Liver (tissue), 7 donors: ENCODE measurements at regions not wholly inside any gene's neighbourhood (a gene's known extent, or its start where the extent isn't known, plus 50 kb on each side); places are given as distances from the start of the nearest gene placed in this dataset.
A peak's percentile ranks its signal among the peaks of the same experiment; 100 is the strongest.

Experiments
- DNase-seq: peaks from one replicate; pipeline ENCODE4 v3.0.0-alpha.2; 2017; ENCODE audit warnings: low spot score
- H3K27ac ChIP-seq, 2 donors: one replicate each; pipeline ENCODE4 v1.7.0; 2013; ENCODE audit warnings: inconsistent platforms in 2 of 2, low read length in 2 of 2, control low read depth in 1 of 2, low read depth in 1 of 2, mild to moderate bottlenecking in 1 of 2
- H3K27me3 ChIP-seq, 4 donors: one replicate each; pipeline versions ENCODE4 v1.6.1 to v1.7.0; 2013; ENCODE audit warnings: low read length in 3 of 4, inconsistent platforms in 1 of 4, mild to moderate bottlenecking in 1 of 4, moderate library complexity in 1 of 4; ENCODE audit not compliant: control insufficient read depth in 4 of 4, insufficient read depth in 4 of 4
- H3K36me3 ChIP-seq, 4 donors: one replicate each; pipeline versions ENCODE4 v1.6.1 to v1.7.0; 2013; ENCODE audit warnings: low read length in 3 of 4, mild to moderate bottlenecking in 3 of 4, low read depth in 1 of 4, moderate library complexity in 1 of 4; ENCODE audit not compliant: control insufficient read depth in 4 of 4, insufficient read depth in 3 of 4
- H3K4me1 ChIP-seq, 4 donors: one replicate each; pipeline versions ENCODE4 v1.6.1 to v1.7.0; 2013; ENCODE audit warnings: low read length in 3 of 4, mild to moderate bottlenecking in 3 of 4, moderate library complexity in 1 of 4; ENCODE audit not compliant: control insufficient read depth in 4 of 4, insufficient read depth in 4 of 4
- H3K4me3 ChIP-seq, 3 donors: one replicate each; pipeline versions ENCODE4 v1.6.1 to v1.7.0; 2013; ENCODE audit warnings: low read length in 3 of 3, control low read depth in 1 of 3, low read depth in 1 of 3, mild to moderate bottlenecking in 1 of 3
- H3K9ac ChIP-seq, 2 donors: one replicate each; pipeline ENCODE4 v1.7.0; 2013; ENCODE audit warnings: low read length in 2 of 2, mild to moderate bottlenecking in 2 of 2, moderate library complexity in 2 of 2, control low read depth in 1 of 2, low read depth in 1 of 2
- H3K9me3 ChIP-seq, 4 donors: one replicate each; pipeline versions ENCODE4 v1.6.1 to v1.7.0; 2013; ENCODE audit warnings: low read length in 3 of 4; ENCODE audit not compliant: control insufficient read depth in 4 of 4
- EGR1 ChIP-seq, 2 donors: IDR thresholded peaks; 2 replicates each; pipeline ENCODE4 v1.6.1; 2016 to 2018; ENCODE audit warnings: antibody characterized with exemption in 2 of 2, low read depth in 2 of 2
- FOXA1 ChIP-seq: IDR thresholded peaks from 2 replicates; pipeline ENCODE4 v1.6.1; 2016; ENCODE audit warnings: antibody characterized with exemption
- GABPA ChIP-seq, 2 donors: IDR thresholded peaks in 1 of 2; conservative IDR thresholded peaks in 1 of 2; 2 replicates each; pipeline ENCODE4 v1.6.1; 2016; ENCODE audit warnings: antibody characterized with exemption in 2 of 2, mild to moderate bottlenecking in 1 of 2, moderate library complexity in 1 of 2
- HNF4A ChIP-seq, 2 donors: conservative IDR thresholded peaks; 2 replicates each; pipeline ENCODE4 v1.6.1; 2016; ENCODE audit warnings: antibody characterized with exemption in 2 of 2, mild to moderate bottlenecking in 2 of 2
- HNF4G ChIP-seq: IDR thresholded peaks from 2 replicates; pipeline ENCODE4 v1.6.1; 2016; ENCODE audit warnings: antibody characterized with exemption
- JUND ChIP-seq, 2 donors: IDR thresholded peaks; 2 replicates each; pipeline ENCODE4 v1.6.1; 2016; ENCODE audit warnings: antibody characterized with exemption in 2 of 2
- NR2F2 ChIP-seq: IDR thresholded peaks from 2 replicates; pipeline ENCODE4 v1.6.1; 2016; ENCODE audit warnings: antibody characterized with exemption
- RAD21 ChIP-seq, 2 donors: IDR thresholded peaks; 2 replicates each; pipeline ENCODE4 v1.6.1; 2016; ENCODE audit warnings: antibody characterized with exemption in 2 of 2, mild to moderate bottlenecking in 2 of 2
- RXRA ChIP-seq, 2 donors: IDR thresholded peaks; 2 replicates each; pipeline ENCODE4 v1.6.1; 2017 to 2018; ENCODE audit warnings: antibody characterized with exemption in 2 of 2, mild to moderate bottlenecking in 1 of 2
- SP1 ChIP-seq: IDR thresholded peaks from 2 replicates; pipeline ENCODE4 v1.6.1; 2018; ENCODE audit warnings: antibody characterized with exemption, mild to moderate bottlenecking
- TAF1 ChIP-seq: conservative IDR thresholded peaks from 2 replicates; pipeline ENCODE4 v1.6.1; 2016; ENCODE audit warnings: antibody characterized with exemption, mild to moderate bottlenecking
- YY1 ChIP-seq: IDR thresholded peaks from 2 replicates; pipeline ENCODE4 v1.6.1; 2016; ENCODE audit warnings: antibody characterized with exemption, mild to moderate bottlenecking
- whole genome bisulfite sequencing: extraction: QIAGEN DNeasy Blood & Tissue Kit; methylation state at CpG from one replicate; pipeline ENCODE4 v1.1.7; 2013; 5-methylcytosine and 5-hydroxymethylcytosine counted together
- TF ChIP-seq, protein P1 (sequence below): IDR thresholded peaks from 2 replicates; pipeline ENCODE4 v1.6.1; 2016; ENCODE audit warnings: antibody characterized with exemption, mild to moderate bottlenecking
- TF ChIP-seq, protein P2 (sequence below): IDR thresholded peaks from 2 replicates; pipeline ENCODE4 v1.6.1; 2016; ENCODE audit warnings: antibody characterized with exemption
- TF ChIP-seq, protein P3 (sequence below): IDR thresholded peaks from 2 replicates; pipeline ENCODE4 v1.6.1; 2016; ENCODE audit warnings: antibody characterized with exemption
- donor health status: healthy.
- donor health status: healthy.
- donor health status: healthy.
- donor health status: healthy.

DNA sequence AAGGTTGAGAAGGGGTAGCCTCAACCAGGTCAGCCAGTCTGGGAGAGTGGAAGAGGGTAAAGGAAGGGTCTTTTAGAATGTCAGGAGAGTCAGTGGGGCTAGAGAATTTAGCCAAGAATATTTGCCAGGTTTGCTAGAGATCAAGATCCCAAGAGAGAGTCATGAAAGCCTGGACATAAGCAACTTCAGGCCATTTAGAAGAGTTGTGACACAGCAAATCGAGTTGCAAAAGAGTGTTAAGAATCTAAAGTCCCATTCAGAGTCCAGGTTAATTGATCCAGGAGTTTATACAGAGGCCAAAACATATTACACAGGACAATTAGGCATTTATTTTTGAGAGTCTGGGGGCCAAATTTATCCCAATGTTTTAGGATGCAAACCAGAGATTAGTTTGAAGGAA is 1260.1 kb upstream of the ACO1 start:
- H3K9me3 ChIP-seq, result no peaks in the 10 kb centered on the region
- H3K9ac ChIP-seq, result no peak overlapping the region
- DNase-seq, result no peak
- 23% methylated on average over 1 of the region's 1 CpG for WGBS
- H3K27me3 ChIP-seq, result no peaks in the 10 kb centered on the region
- H3K4me3 ChIP-seq, result no peak overlapping the region
- H3K4me1 ChIP-seq, result peaks cover 0 to 13% (median 10%) of the 10 kb centered on the region in 4 donors
- H3K27ac ChIP-seq, result no peak overlapping the region
- TF ChIP-seq, protein P1, sequence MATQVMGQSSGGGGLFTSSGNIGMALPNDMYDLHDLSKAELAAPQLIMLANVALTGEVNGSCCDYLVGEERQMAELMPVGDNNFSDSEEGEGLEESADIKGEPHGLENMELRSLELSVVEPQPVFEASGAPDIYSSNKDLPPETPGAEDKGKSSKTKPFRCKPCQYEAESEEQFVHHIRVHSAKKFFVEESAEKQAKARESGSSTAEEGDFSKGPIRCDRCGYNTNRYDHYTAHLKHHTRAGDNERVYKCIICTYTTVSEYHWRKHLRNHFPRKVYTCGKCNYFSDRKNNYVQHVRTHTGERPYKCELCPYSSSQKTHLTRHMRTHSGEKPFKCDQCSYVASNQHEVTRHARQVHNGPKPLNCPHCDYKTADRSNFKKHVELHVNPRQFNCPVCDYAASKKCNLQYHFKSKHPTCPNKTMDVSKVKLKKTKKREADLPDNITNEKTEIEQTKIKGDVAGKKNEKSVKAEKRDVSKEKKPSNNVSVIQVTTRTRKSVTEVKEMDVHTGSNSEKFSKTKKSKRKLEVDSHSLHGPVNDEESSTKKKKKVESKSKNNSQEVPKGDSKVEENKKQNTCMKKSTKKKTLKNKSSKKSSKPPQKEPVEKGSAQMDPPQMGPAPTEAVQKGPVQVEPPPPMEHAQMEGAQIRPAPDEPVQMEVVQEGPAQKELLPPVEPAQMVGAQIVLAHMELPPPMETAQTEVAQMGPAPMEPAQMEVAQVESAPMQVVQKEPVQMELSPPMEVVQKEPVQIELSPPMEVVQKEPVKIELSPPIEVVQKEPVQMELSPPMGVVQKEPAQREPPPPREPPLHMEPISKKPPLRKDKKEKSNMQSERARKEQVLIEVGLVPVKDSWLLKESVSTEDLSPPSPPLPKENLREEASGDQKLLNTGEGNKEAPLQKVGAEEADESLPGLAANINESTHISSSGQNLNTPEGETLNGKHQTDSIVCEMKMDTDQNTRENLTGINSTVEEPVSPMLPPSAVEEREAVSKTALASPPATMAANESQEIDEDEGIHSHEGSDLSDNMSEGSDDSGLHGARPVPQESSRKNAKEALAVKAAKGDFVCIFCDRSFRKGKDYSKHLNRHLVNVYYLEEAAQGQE, result peak; percentile 28
- TF ChIP-seq, protein P2, sequence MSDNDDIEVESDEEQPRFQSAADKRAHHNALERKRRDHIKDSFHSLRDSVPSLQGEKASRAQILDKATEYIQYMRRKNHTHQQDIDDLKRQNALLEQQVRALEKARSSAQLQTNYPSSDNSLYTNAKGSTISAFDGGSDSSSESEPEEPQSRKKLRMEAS, result peak; percentile 14
- TF ChIP-seq RXRA (IDR thresholded peaks at IDR 0.05) (peak in 1 of 2 donors; percentile 74), HNF4A (conservative IDR thresholded peaks at IDR 0.05) (peak; percentile 51 to 94), YY1 (peak; percentile 51), HNF4G (no peak), NR2F2 (no peak), JUND (IDR thresholded peaks at IDR 0.05) (peak in 1 of 2 donors; percentile 34)
- H3K36me3 ChIP-seq, result no peaks in the 10 kb centered on the region

DNA sequence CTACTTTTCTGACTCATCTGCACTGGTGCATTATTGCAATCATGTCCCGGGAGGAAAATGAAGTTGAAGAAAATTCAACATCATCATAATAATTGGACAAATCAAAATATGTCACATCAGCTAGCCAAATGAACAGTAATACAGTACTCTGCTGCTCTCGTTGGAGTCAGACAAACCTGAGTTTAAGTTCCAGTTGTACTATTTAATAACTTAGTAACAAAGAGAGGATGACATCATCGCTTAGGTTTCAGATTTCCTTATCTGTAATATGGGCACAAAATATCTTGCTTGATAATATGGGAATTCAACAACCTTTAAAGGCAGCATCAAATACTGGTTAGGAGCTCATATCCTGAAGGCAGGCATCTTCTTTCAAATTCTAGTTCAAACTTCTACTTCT is 1248.9 kb upstream of the ACO1 start:
- TF ChIP-seq YY1 (no peak), RXRA (IDR thresholded peaks at IDR 0.05) (no peak), RAD21 (IDR thresholded peaks at IDR 0.05) (no peak), FOXA1 (no peak), HNF4A (conservative IDR thresholded peaks at IDR 0.05) (no peak), TAF1 (no peak)
- WGBS, result 82% methylated on average over 3 of the region's 3 CpGs
- Histone ChIP-seq H3K36me3 (no peaks in the 10 kb centered on the region), H3K9ac (no peak overlapping the region), H3K4me3 (no peak overlapping the region), H3K27me3 (no peaks in the 10 kb centered on the region), H3K4me1 (peaks cover 0 to 15% (median 6%) of the 10 kb centered on the region in 4 donors), H3K9me3 (no peaks in the 10 kb centered on the region), H3K27ac (no peak overlapping the region)
- no peak for DNase-seq

DNA sequence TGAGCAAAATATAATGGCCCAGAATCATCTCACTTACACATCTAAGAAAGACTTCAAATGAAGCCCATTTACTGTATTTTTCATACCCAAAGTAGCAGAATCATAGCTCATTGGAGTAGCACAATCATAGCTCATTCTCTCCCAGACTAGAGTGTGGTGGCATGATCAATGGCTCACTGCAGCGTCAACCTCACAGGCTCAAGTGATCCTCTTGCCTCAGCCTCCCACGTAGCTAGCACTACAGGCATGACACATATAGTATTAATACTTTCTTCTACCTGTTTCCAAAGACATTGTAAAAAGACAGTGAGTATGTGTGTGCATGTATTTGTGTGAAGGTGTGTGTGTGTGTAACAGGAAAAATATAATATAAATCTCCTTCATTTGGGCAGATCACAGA is 1247.9 kb upstream of the ACO1 start:
- TF ChIP-seq YY1, result no peak
- no peak for TF ChIP-seq HNF4A (conservative IDR thresholded peaks at IDR 0.05)
- TF ChIP-seq NR2F2, result no peak
- TF ChIP-seq, protein P3, sequence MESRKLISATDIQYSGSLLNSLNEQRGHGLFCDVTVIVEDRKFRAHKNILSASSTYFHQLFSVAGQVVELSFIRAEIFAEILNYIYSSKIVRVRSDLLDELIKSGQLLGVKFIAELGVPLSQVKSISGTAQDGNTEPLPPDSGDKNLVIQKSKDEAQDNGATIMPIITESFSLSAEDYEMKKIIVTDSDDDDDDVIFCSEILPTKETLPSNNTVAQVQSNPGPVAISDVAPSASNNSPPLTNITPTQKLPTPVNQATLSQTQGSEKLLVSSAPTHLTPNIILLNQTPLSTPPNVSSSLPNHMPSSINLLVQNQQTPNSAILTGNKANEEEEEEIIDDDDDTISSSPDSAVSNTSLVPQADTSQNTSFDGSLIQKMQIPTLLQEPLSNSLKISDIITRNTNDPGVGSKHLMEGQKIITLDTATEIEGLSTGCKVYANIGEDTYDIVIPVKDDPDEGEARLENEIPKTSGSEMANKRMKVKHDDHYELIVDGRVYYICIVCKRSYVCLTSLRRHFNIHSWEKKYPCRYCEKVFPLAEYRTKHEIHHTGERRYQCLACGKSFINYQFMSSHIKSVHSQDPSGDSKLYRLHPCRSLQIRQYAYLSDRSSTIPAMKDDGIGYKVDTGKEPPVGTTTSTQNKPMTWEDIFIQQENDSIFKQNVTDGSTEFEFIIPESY, result no peak
- TF ChIP-seq GABPA (IDR thresholded peaks at IDR 0.05 in 1 of 2, conservative IDR thresholded peaks at IDR 0.05 in 1 of 2), result no peak
- TF ChIP-seq EGR1 (IDR thresholded peaks at IDR 0.05; ENCODE audit: low read depth in 2 of 2), result no peak
- no peak for TF ChIP-seq SP1
- TF ChIP-seq RXRA (IDR thresholded peaks at IDR 0.05), result no peak
- no peak for TF ChIP-seq JUND (IDR thresholded peaks at IDR 0.05)
- no peak for TF ChIP-seq TAF1
- TF ChIP-seq, protein P2, result no peak
- Histone ChIP-seq H3K27ac (no peak overlapping the region), H3K9ac (no peak overlapping the region), H3K9me3 (no peaks in the 10 kb centered on the region), H3K27me3 (no peaks in the 10 kb centered on the region), H3K4me1 (peaks cover 0 to 15% (median 6%) of the 10 kb centered on the region in 4 donors), H3K4me3 (no peak overlapping the region), H3K36me3 (no peaks in the 10 kb centered on the region)
- 87% methylated on average over 2 of the region's 2 CpGs for WGBS
- DNase-seq, result no peak
